ENCODE measurements at regions not wholly inside any gene's neighbourhood (a gene's known extent, or its start where the extent isn't known, plus 50 kb on each side); places are given as distances from the start of the nearest gene placed in this dataset.

- no peak overlapping the region for H3K14ac ChIP-seq (ENCODE audit: low read length)
- WGBS (ENCODE audit: extremely low coverage, insufficient coverage, insufficient read length) = no CpG with 5 or more reads among the region's 4 CpGs
- no peak overlapping the region for H4K91ac ChIP-seq (ENCODE audit: low read depth, low read length)
Measured at GRCh38 chr17:68662037-68662432, 60.9 kb upstream of the FAM20A start.

GRCh38 chr17:68661265-68662036 is 60.3 kb upstream of the FAM20A start:
- no peaks in the 10 kb centered on the region for H3K4me1 ChIP-seq (ENCODE audit: control insufficient read depth in 1 of 2, insufficient read depth in 2 of 2, low read length in 2 of 2)
- no peak overlapping the region for H2AK5ac ChIP-seq (ENCODE audit: low read length)
- no peak overlapping the region for H3K4me3 ChIP-seq (ENCODE audit: low read depth, low read length)
- H2BK5ac ChIP-seq (ENCODE audit: low read depth, low read length, poor library complexity) = no peak overlapping the region
- no peak overlapping the region for H3K9ac ChIP-seq (ENCODE audit: low read length)
- no peaks in the 10 kb centered on the region for H3K27me3 ChIP-seq (ENCODE audit: insufficient read depth, low read length)
- DNase-seq = no peak
- H3K9me3 ChIP-seq (ENCODE audit: insufficient read depth, low read depth, low read length) = no peaks in the 10 kb centered on the region
- no CpG with 5 or more reads among the region's 3 CpGs for WGBS (ENCODE audit: extremely low coverage, insufficient coverage, insufficient read length)
- H4K8ac ChIP-seq (ENCODE audit: low read depth, low read length) = no peak overlapping the region
- no peak overlapping the region for H2BK120ac ChIP-seq (ENCODE audit: insufficient read depth, low read length, poor library complexity)
- H3K36me3 ChIP-seq (ENCODE audit: control insufficient read depth in 1 of 2, insufficient read depth in 2 of 2, low read length in 2 of 2) = no peaks in the 10 kb centered on the region
- H3K4me2 ChIP-seq (ENCODE audit: low read length) = no peak overlapping the region
- H3K14ac ChIP-seq (ENCODE audit: low read length) = no peak overlapping the region
- no peak overlapping the region for H4K12ac ChIP-seq (ENCODE audit: low read depth, low read length)
- H3K4ac ChIP-seq (ENCODE audit: low read depth, low read length) = no peak overlapping the region
- H3K79me2 ChIP-seq (ENCODE audit: control insufficient read depth, insufficient read depth, low read length, poor library complexity) = no peaks in the 10 kb centered on the region
- H3K27ac ChIP-seq (ENCODE audit: low read depth, low read length) = no peak overlapping the region
- no peak overlapping the region for H3K18ac ChIP-seq (ENCODE audit: low read length)
- H2AFZ ChIP-seq (ENCODE audit: insufficient read depth, low read length, poor library complexity) = no peak overlapping the region
- H4K91ac ChIP-seq (ENCODE audit: low read depth, low read length) = no peak overlapping the region
- no peak overlapping the region for H2BK12ac ChIP-seq (ENCODE audit: low read length)
- H3K79me1 ChIP-seq (ENCODE audit: low read length) = no peaks in the 10 kb centered on the region
- no peak overlapping the region for H3K23ac ChIP-seq (ENCODE audit: low read length)

More at GRCh38 chr17:68662037-68662432, 60.9 kb upstream of the FAM20A start:
- H4K12ac ChIP-seq (ENCODE audit: low read depth, low read length) = no peak overlapping the region
- no peak overlapping the region for H2AK5ac ChIP-seq (ENCODE audit: low read length)
- H3K4me3 ChIP-seq (ENCODE audit: low read depth, low read length) = no peak overlapping the region
- no peak overlapping the region for H3K4ac ChIP-seq (ENCODE audit: low read depth, low read length)
- H2BK120ac ChIP-seq (ENCODE audit: insufficient read depth, low read length, poor library complexity) = no peak overlapping the region
- no peak overlapping the region for H3K18ac ChIP-seq (ENCODE audit: low read length)
- H3K79me2 ChIP-seq (ENCODE audit: control insufficient read depth, insufficient read depth, low read length, poor library complexity) = no peaks in the 10 kb centered on the region
- no peak for DNase-seq
- H2BK5ac ChIP-seq (ENCODE audit: low read depth, low read length, poor library complexity) = no peak overlapping the region
- H3K4me1 ChIP-seq (ENCODE audit: control insufficient read depth in 1 of 2, insufficient read depth in 2 of 2, low read length in 2 of 2) = no peaks in the 10 kb centered on the region
- no peak overlapping the region for H3K9ac ChIP-seq (ENCODE audit: low read length)
- H3K79me1 ChIP-seq (ENCODE audit: low read length) = no peaks in the 10 kb centered on the region
- H3K9me3 ChIP-seq (ENCODE audit: insufficient read depth, low read depth, low read length) = no peaks in the 10 kb centered on the region
- no peak overlapping the region for H3K23ac ChIP-seq (ENCODE audit: low read length)
- no peak overlapping the region for H3K4me2 ChIP-seq (ENCODE audit: low read length)
- H2BK12ac ChIP-seq (ENCODE audit: low read length) = no peak overlapping the region
- H3K27ac ChIP-seq (ENCODE audit: low read depth, low read length) = no peak overlapping the region
- H3K27me3 ChIP-seq (ENCODE audit: insufficient read depth, low read length) = no peaks in the 10 kb centered on the region
- H2AFZ ChIP-seq (ENCODE audit: insufficient read depth, low read length, poor library complexity) = no peak overlapping the region
- H4K8ac ChIP-seq (ENCODE audit: low read depth, low read length) = no peak overlapping the region
- H3K36me3 ChIP-seq (ENCODE audit: control insufficient read depth in 1 of 2, insufficient read depth in 2 of 2, low read length in 2 of 2) = no peaks in the 10 kb centered on the region

GRCh38 chr17:68660302-68660701 is 59.1 kb upstream of the FAM20A start:
- H2BK12ac ChIP-seq (ENCODE audit: low read length) = no peak overlapping the region
- no peak overlapping the region for H3K4ac ChIP-seq (ENCODE audit: low read depth, low read length)
- H2BK120ac ChIP-seq (ENCODE audit: insufficient read depth, low read length, poor library complexity) = no peak overlapping the region
- H3K4me2 ChIP-seq (ENCODE audit: low read length) = no peak overlapping the region
- no peak overlapping the region for H2AK5ac ChIP-seq (ENCODE audit: low read length)
- H2BK5ac ChIP-seq (ENCODE audit: low read depth, low read length, poor library complexity) = no peak overlapping the region
- H3K4me1 ChIP-seq (ENCODE audit: control insufficient read depth in 1 of 2, insufficient read depth in 2 of 2, low read length in 2 of 2) = no peaks in the 10 kb centered on the region
- no peak overlapping the region for H3K4me3 ChIP-seq (ENCODE audit: low read depth, low read length)
- no peaks in the 10 kb centered on the region for H3K79me1 ChIP-seq (ENCODE audit: low read length)
- no peak overlapping the region for H3K18ac ChIP-seq (ENCODE audit: low read length)
- no peak overlapping the region for H4K91ac ChIP-seq (ENCODE audit: low read depth, low read length)
- no peak overlapping the region for H3K9ac ChIP-seq (ENCODE audit: low read length)
- H3K79me2 ChIP-seq (ENCODE audit: control insufficient read depth, insufficient read depth, low read length, poor library complexity) = no peaks in the 10 kb centered on the region
- no peak overlapping the region for H2AFZ ChIP-seq (ENCODE audit: insufficient read depth, low read length, poor library complexity)
- no peak for DNase-seq
- H3K27ac ChIP-seq (ENCODE audit: low read depth, low read length) = no peak overlapping the region
- no peak overlapping the region for H3K14ac ChIP-seq (ENCODE audit: low read length)
- WGBS (ENCODE audit: extremely low coverage, insufficient coverage, insufficient read length) = no CpG with 5 or more reads among the region's 3 CpGs
- no peak overlapping the region for H4K8ac ChIP-seq (ENCODE audit: low read depth, low read length)
- no peaks in the 10 kb centered on the region for H3K27me3 ChIP-seq (ENCODE audit: insufficient read depth, low read length)
- H3K9me3 ChIP-seq (ENCODE audit: insufficient read depth, low read depth, low read length) = no peaks in the 10 kb centered on the region
- no peaks in the 10 kb centered on the region for H3K36me3 ChIP-seq (ENCODE audit: control insufficient read depth in 1 of 2, insufficient read depth in 2 of 2, low read length in 2 of 2)
- H3K23ac ChIP-seq (ENCODE audit: low read length) = no peak overlapping the region
- no peak overlapping the region for H4K12ac ChIP-seq (ENCODE audit: low read depth, low read length)

- Histone ChIP-seq H3K4me1 (ENCODE audit: control insufficient read depth in 1 of 2, insufficient read depth in 2 of 2, low read length in 2 of 2) (no peaks in the 10 kb centered on the region), H3K4me3 (ENCODE audit: low read depth, low read length) (no peak overlapping the region), H2BK12ac (ENCODE audit: low read length) (no peak overlapping the region), H3K27me3 (ENCODE audit: insufficient read depth, low read length) (no peaks in the 10 kb centered on the region), H3K23ac (ENCODE audit: low read length) (no peak overlapping the region), H3K4me2 (ENCODE audit: low read length) (no peak overlapping the region), H2AK5ac (ENCODE audit: low read length) (no peak overlapping the region), H2BK5ac (ENCODE audit: low read depth, low read length, poor library complexity) (no peak overlapping the region), H2AFZ (ENCODE audit: insufficient read depth, low read length, poor library complexity) (no peak overlapping the region), H3K27ac (ENCODE audit: low read depth, low read length) (no peak overlapping the region), H3K14ac (ENCODE audit: low read length) (no peak overlapping the region), H3K9ac (ENCODE audit: low read length) (no peak overlapping the region), H3K9me3 (ENCODE audit: insufficient read depth, low read depth, low read length) (no peaks in the 10 kb centered on the region), H3K4ac (ENCODE audit: low read depth, low read length) (no peak overlapping the region), H3K79me2 (ENCODE audit: control insufficient read depth, insufficient read depth, low read length, poor library complexity) (no peaks in the 10 kb centered on the region), H4K91ac (ENCODE audit: low read depth, low read length) (no peak overlapping the region), H4K8ac (ENCODE audit: low read depth, low read length) (no peak overlapping the region), H4K12ac (ENCODE audit: low read depth, low read length) (no peak overlapping the region), H3K18ac (ENCODE audit: low read length) (no peak overlapping the region), H2BK120ac (ENCODE audit: insufficient read depth, low read length, poor library complexity) (no peak overlapping the region), H3K79me1 (ENCODE audit: low read length) (no peaks in the 10 kb centered on the region), H3K36me3 (ENCODE audit: control insufficient read depth in 1 of 2, insufficient read depth in 2 of 2, low read length in 2 of 2) (no peaks in the 10 kb centered on the region)
- DNase-seq = no peak
- WGBS (ENCODE audit: extremely low coverage, insufficient coverage, insufficient read length) = no CpG with 5 or more reads among the region's 7 CpGs
Measured at GRCh38 chr17:68658999-68659780, 58.0 kb upstream of the FAM20A start.
